Thyroid gland (tissue), 4 donors: ENCODE measurements at regions not wholly inside any gene's neighbourhood (a gene's known extent, or its start where the extent isn't known, plus 50 kb on each side); places are given as distances from the start of the nearest gene placed in this dataset.
"Not testable (repeated sequence)": the region's sequence is repeated elsewhere in the genome, so short reads cannot be mapped to it uniquely, and the experiment has no call there.

Source experiments
- DNase-seq, 2 donors: peaks; one replicate each; pipeline ENCODE4 v3.0.0-alpha.2; 2019
- H3K27ac ChIP-seq, 3 donors: fragments of 200-600 bp; sonication (generic); 1 replicate in 2 of 3; 2 replicates in 1 of 3; pipeline ENCODE4 v1.5.1; 2016 to 2019; ENCODE audit warnings: mild to moderate bottlenecking in 1 of 3, moderate library complexity in 1 of 3
- H3K27me3 ChIP-seq: fragments of 200-600 bp; sonication (generic); one replicate; pipeline ENCODE4 v1.5.1; 2019
- H3K36me3 ChIP-seq, 2 donors: fragments of 200-600 bp; sonication (generic); one replicate each; pipeline ENCODE4 v1.5.1; 2016 to 2019
- H3K4me1 ChIP-seq, 2 donors: fragments of 200-600 bp; sonication (generic); one replicate each; pipeline ENCODE4 v1.5.1; 2017 to 2019
- H3K4me3 ChIP-seq, 3 donors: fragments of 200-600 bp; sonication (generic); replicated peaks in 1 of 3; 1 replicate in 2 of 3; 2 replicates in 1 of 3; pipeline ENCODE4 v1.5.1; 2016; ENCODE audit warnings: mild to moderate bottlenecking in 1 of 3
- H3K9me3 ChIP-seq: fragments of 200-600 bp; sonication (generic); one replicate; pipeline ENCODE4 v1.5.1; 2017
- POLR2A ChIP-seq, 2 donors: fragments of 450-650 bp; IDR thresholded peaks; one replicate each; pipeline ENCODE4 v1.6.1; 2017; ENCODE audit warnings: antibody characterized with exemption in 2 of 2, mild to moderate bottlenecking in 2 of 2, moderate library complexity in 1 of 2
- WGBS, 2 donors: methylation state at CpG; one replicate each; pipeline ENCODE4 v1.1.5; 2017; 5-methylcytosine and 5-hydroxymethylcytosine counted together
- intact Hi-C: fragments of 100-400 bp; cut with DNase I; formaldehyde crosslinking; loops from one replicate; pipeline ENCODE4 v1.15.1; 2023
- TF ChIP-seq, protein P1 (sequence below), 6 experiments: fragments of 200-600 bp in 3 of 6; fragments of 450-650 bp in 3 of 6; sonication (generic) in 3 of 6; IDR thresholded peaks; one replicate each; pipeline ENCODE4 v1.5.1; 2016 to 2019; ENCODE audit warnings: antibody characterized with exemption in 6 of 6, mild to moderate bottlenecking in 2 of 6, inconsistent platforms in 1 of 6, moderate library complexity in 1 of 6

- intact Hi-C loops = no loop called here
- H3K4me1 ChIP-seq = no peaks in the 10 kb centered on the region
- WGBS, 2 donors = 92 to 93% methylated on average over 5 of the region's 5 CpGs
- no peak for DNase-seq
- H3K4me3 ChIP-seq = no peak overlapping the region
- no peaks in the 10 kb centered on the region for H3K9me3 ChIP-seq
- no peaks in the 10 kb centered on the region for H3K36me3 ChIP-seq
- no peak for TF ChIP-seq POLR2A (IDR thresholded peaks at IDR 0.05)
- TF ChIP-seq, protein P1, sequence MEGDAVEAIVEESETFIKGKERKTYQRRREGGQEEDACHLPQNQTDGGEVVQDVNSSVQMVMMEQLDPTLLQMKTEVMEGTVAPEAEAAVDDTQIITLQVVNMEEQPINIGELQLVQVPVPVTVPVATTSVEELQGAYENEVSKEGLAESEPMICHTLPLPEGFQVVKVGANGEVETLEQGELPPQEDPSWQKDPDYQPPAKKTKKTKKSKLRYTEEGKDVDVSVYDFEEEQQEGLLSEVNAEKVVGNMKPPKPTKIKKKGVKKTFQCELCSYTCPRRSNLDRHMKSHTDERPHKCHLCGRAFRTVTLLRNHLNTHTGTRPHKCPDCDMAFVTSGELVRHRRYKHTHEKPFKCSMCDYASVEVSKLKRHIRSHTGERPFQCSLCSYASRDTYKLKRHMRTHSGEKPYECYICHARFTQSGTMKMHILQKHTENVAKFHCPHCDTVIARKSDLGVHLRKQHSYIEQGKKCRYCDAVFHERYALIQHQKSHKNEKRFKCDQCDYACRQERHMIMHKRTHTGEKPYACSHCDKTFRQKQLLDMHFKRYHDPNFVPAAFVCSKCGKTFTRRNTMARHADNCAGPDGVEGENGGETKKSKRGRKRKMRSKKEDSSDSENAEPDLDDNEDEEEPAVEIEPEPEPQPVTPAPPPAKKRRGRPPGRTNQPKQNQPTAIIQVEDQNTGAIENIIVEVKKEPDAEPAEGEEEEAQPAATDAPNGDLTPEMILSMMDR (IDR thresholded peaks at IDR 0.05) = no peak
- H3K27ac ChIP-seq = no peak overlapping the region
- H3K27me3 ChIP-seq = no peaks in the 10 kb centered on the region
Measured at GRCh38 chr3:87691109-87691508, 367.7 kb downstream of the CGGBP1 start.

GRCh38 chr3:87678984-87679660, 379.7 kb downstream of the CGGBP1 start:
- H3K36me3 ChIP-seq, DNase-seq, H3K4me1 ChIP-seq, H3K4me3 ChIP-seq, H3K27me3 ChIP-seq, H3K27ac ChIP-seq, intact Hi-C loops, H3K9me3 ChIP-seq: not testable (repeated sequence)
- 93 to 95% methylated on average over 11 to 27 of the region's 27 CpGs for WGBS, 2 donors

GRCh38 chr3:87674397-87675161, 384.2 kb downstream of the CGGBP1 start:
- no peak for DNase-seq
- WGBS, 2 donors = 76 to 79% methylated on average over 9 of the region's 9 CpGs
- H3K27ac ChIP-seq = no peak overlapping the region
- no peak for TF ChIP-seq POLR2A (IDR thresholded peaks at IDR 0.05)
- TF ChIP-seq, protein P1 (IDR thresholded peaks at IDR 0.05) = no peak
- intact Hi-C loops = no loop called here
- H3K4me3 ChIP-seq = no peak overlapping the region
- H3K36me3 ChIP-seq = no peaks in the 10 kb centered on the region
- no peaks in the 10 kb centered on the region for H3K4me1 ChIP-seq
- H3K9me3 ChIP-seq = no peaks in the 10 kb centered on the region
- H3K27me3 ChIP-seq = no peaks in the 10 kb centered on the region

- no peak overlapping the region for H3K4me3 ChIP-seq
- intact Hi-C loops = no loop called here
- H3K27ac ChIP-seq = no peak overlapping the region
- DNase-seq = no peak
- no peaks in the 10 kb centered on the region for H3K36me3 ChIP-seq
- H3K4me1 ChIP-seq = no peaks in the 10 kb centered on the region
- 93 to 95% methylated on average over 4 of the region's 4 CpGs for WGBS, 2 donors
- H3K9me3 ChIP-seq = no peaks in the 10 kb centered on the region
- TF ChIP-seq POLR2A (IDR thresholded peaks at IDR 0.05) = no peak
- TF ChIP-seq, protein P1 (IDR thresholded peaks at IDR 0.05) = no peak
- H3K27me3 ChIP-seq = no peaks in the 10 kb centered on the region
Measured at GRCh38 chr3:87673132-87673531, 385.7 kb downstream of the CGGBP1 start.

DNA sequence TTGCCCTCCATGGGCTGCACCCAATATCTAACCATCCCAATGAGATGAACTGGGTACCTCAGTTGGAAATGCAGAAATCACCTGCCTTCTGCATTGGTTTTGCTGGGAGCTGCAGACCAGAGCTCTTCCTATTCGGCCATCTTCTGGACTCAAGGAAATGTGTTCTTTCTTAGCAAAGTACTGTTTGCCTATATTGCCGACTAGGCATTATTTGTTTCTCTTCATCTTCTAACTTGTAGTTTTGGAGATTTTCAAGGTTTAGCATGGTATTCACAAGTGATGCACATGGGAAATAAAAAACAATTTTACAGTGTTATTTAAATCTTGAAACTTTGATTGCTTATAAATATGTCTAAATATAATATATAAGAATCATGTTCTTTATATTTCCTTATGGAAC, 377.8 kb upstream of the POU1F1 start:
- no peaks in the 10 kb centered on the region for H3K27me3 ChIP-seq
- no peak overlapping the region for H3K27ac ChIP-seq
- no peaks in the 10 kb centered on the region for H3K4me1 ChIP-seq
- no peak overlapping the region for H3K4me3 ChIP-seq
- no peaks in the 10 kb centered on the region for H3K9me3 ChIP-seq
- H3K36me3 ChIP-seq = no peaks in the 10 kb centered on the region
- no peak for DNase-seq
- TF ChIP-seq, protein P1 (IDR thresholded peaks at IDR 0.05) = no peak
- no peak for TF ChIP-seq POLR2A (IDR thresholded peaks at IDR 0.05)
- WGBS, 2 donors = 95 to 96% methylated on average over 2 of the region's 2 CpGs
- intact Hi-C loops = no loop called here

GRCh38 chr3:87653138-87653537, 376.8 kb upstream of the POU1F1 start:
- H3K36me3 ChIP-seq, DNase-seq, H3K27me3 ChIP-seq, intact Hi-C loops, H3K27ac ChIP-seq, H3K4me1 ChIP-seq, H3K4me3 ChIP-seq, H3K9me3 ChIP-seq: not testable (repeated sequence)
- WGBS, 2 donors = 81 to 83% methylated on average over 1 to 3 of the region's 3 CpGs
